ENCODE measurements at regions not wholly inside any gene's neighbourhood (a gene's known extent, or its start where the extent isn't known, plus 50 kb on each side); places are given as distances from the start of the nearest gene placed in this dataset.

GRCh38 chr13:99798756-99799155 is 172.8 kb downstream of the ZIC5 start:
- no peak overlapping the region for H4K8ac ChIP-seq (ENCODE audit: extremely low read depth, insufficient read depth, low read length)
- WGBS, 2 experiments (ENCODE audit: extremely low coverage in 1 of 2, insufficient coverage in 1 of 2, insufficient read length in 1 of 2, insufficient replicate concordance in 2 of 2, low coverage in 1 of 2, low lambda C conversion rate in 2 of 2, missing lambda C conversion rate in 1 of 2), result 66% methylated on average over 4 of the region's 4 CpGs; no CpG with 5 or more reads in 1 of the 2 experiments

More at GRCh38 chr13:99798756-99799155, 172.8 kb downstream of the ZIC5 start:
- Histone ChIP-seq H4K91ac (replicated peaks; ENCODE audit: insufficient read length, low read length) (no peak overlapping the region), H2BK20ac (ENCODE audit: low read length) (no peak overlapping the region), H3K27me3 (replicated peaks in 1 of 4; ENCODE audit: control insufficient read depth in 3 of 4, extremely low read depth in 1 of 4, insufficient read depth in 3 of 4, low read length in 3 of 4) (no peaks in the 10 kb centered on the region), H2AK5ac (ENCODE audit: low read depth, low read length) (no peak overlapping the region), H4K5ac (ENCODE audit: insufficient read length, low read depth, low read length) (no peak overlapping the region), H3K23me2 (ENCODE audit: low read depth, low read length) (no peaks in the 10 kb centered on the region), H3K36me3 (ENCODE audit: control insufficient read depth in 2 of 4, insufficient read depth in 4 of 4, low read length in 3 of 4) (no peaks in the 10 kb centered on the region), H3K9me3 (ENCODE audit: insufficient read depth in 2 of 2, low read depth in 1 of 2, low read length in 1 of 2) (no peaks in the 10 kb centered on the region), H3K4ac (replicated peaks; ENCODE audit: insufficient read length, low read depth, low read length) (no peak overlapping the region), H3K18ac (ENCODE audit: extremely low read depth, low read length) (no peak overlapping the region), H3K23ac (ENCODE audit: insufficient read length) (no peak overlapping the region), H3K4me1 (replicated peaks in 1 of 4; ENCODE audit: control insufficient read depth in 3 of 4, insufficient read depth in 4 of 4, low read length in 3 of 4) (peaks cover 0 to 24% (median 18%) of the 10 kb centered on the region in 4 experiments; a peak in 5 of 7 replicates), H3K56ac (replicated peaks; ENCODE audit: insufficient read length, low read depth, low read length) (no peak overlapping the region), H2BK5ac (ENCODE audit: low read depth, low read length) (no peak overlapping the region), H3K79me1 (ENCODE audit: low read depth, low read length) (no peaks in the 10 kb centered on the region), H3K9ac (replicated peaks in 1 of 4; ENCODE audit: extremely low read depth in 1 of 4, low read depth in 3 of 4, low read length in 3 of 4) (no peak overlapping the region), H3K4me2 (ENCODE audit: insufficient read depth in 1 of 2, low read depth in 2 of 2, low read length in 2 of 2) (no peak overlapping the region; a peak in 1 of 4 replicates), H2BK120ac (replicated peaks; ENCODE audit: low read depth, low read length) (no peak overlapping the region), H3K14ac (ENCODE audit: insufficient read length) (no peak overlapping the region), H3K4me3 (ENCODE audit: extremely low read depth in 1 of 4, insufficient read depth in 2 of 4, low read depth in 3 of 4, low read length in 4 of 4) (no peak overlapping the region), H4K20me1 (replicated peaks in 1 of 2; ENCODE audit: control insufficient read depth in 1 of 2, insufficient read depth in 2 of 2, low read length in 2 of 2) (no peaks in the 10 kb centered on the region), H3K27ac (ENCODE audit: low read depth, low read length) (no peak overlapping the region), H2BK15ac (ENCODE audit: low read length) (no peak overlapping the region), H2AFZ (ENCODE audit: low read length) (no peak overlapping the region), H3K79me2 (ENCODE audit: control insufficient read depth in 1 of 2, insufficient read depth in 2 of 2, low read length in 2 of 2) (no peaks in the 10 kb centered on the region), H2BK12ac (ENCODE audit: low read depth, low read length) (no peak overlapping the region)
- ChIA-PET CTCF (ENCODE audit: partially characterized antibody) (interaction anchor here (0.6 to 1.6 kb wide), 3 partner anchors 11 to 211 kb away, joined by 3 to 5 read pairs (median 3); no protein-coding TSS in a partner anchor), POLR2A (ENCODE audit: partially characterized antibody) (no interaction called here)
- TF ChIP-seq CREB1 (IDR thresholded peaks at IDR 0.05) (no peak), RNF2 (IDR thresholded peaks at IDR 0.05; ENCODE audit: borderline replicate concordance, low read depth, low read length, missing control alignments, poor library complexity, severe bottlenecking) (no peak), SIN3A (conservative IDR thresholded peaks at IDR 0.05 in 1 of 2, IDR thresholded peaks at IDR 0.05 in 1 of 2; ENCODE audit: low read depth in 1 of 2, low read length in 2 of 2) (no peak), TAF1 (IDR thresholded peaks at IDR 0.05; ENCODE audit: low read depth, low read length) (no peak), RXRA (IDR thresholded peaks at IDR 0.05; ENCODE audit: insufficient read depth, low read depth, low read length) (no peak), RAD21 (IDR thresholded peaks at IDR 0.05 in 1 of 2, conservative IDR thresholded peaks at IDR 0.05 in 1 of 2; ENCODE audit: low read depth in 2 of 2, low read length in 2 of 2) (no peak), GTF2F1 (IDR thresholded peaks at IDR 0.05; ENCODE audit: borderline replicate concordance, low read depth, low read length) (no peak), BRCA1 (IDR thresholded peaks at IDR 0.05; ENCODE audit: low read depth, low read length) (no peak), SIRT6 (IDR thresholded peaks at IDR 0.05; ENCODE audit: low read length) (no peak), EP300 (IDR thresholded peaks at IDR 0.05; ENCODE audit: borderline replicate concordance in 1 of 2, low read depth in 2 of 2, low read length in 2 of 2) (no peak), POU5F1 (IDR thresholded peaks at IDR 0.05; ENCODE audit: low read depth, low read length) (no peak), NANOG (IDR thresholded peaks at IDR 0.05; ENCODE audit: insufficient read depth, low read depth, low read length, poor library complexity, severe bottlenecking) (no peak), TCF12 (IDR thresholded peaks at IDR 0.05; ENCODE audit: low read depth, low read length) (no peak)
- FAIRE-seq (no peak), DNase-seq (ENCODE audit: low read depth in 1 of 2, low spot score in 2 of 2) (no peak)

All from H1 (cell line).